H1 (cell line): ENCODE measurements at regions not wholly inside any gene's neighbourhood (a gene's known extent, or its start where the extent isn't known, plus 50 kb on each side); places are given as distances from the start of the nearest gene placed in this dataset.

Source experiments
- CTCF ChIA-PET: fragments of 300-600 bp; sonication (Branson Sonifier 250); formaldehyde crosslinking; loops from one replicate; lab custom pipeline; 2021; ENCODE audit not compliant: partially characterized antibody; lab: Charles Lee
- POLR2A ChIA-PET: fragments of 300-600 bp; sonication (Branson Sonifier 250); formaldehyde crosslinking; loops from one replicate; lab custom pipeline; 2021; ENCODE audit warnings: inconsistent platforms; ENCODE audit not compliant: partially characterized antibody; lab: Charles Lee
- DNase-seq, 2 experiments: peaks; one replicate each; pipeline versions ENCODE4 v3.0.0 to v3.0.0-alpha.2; 2010 to 2022; ENCODE audit warnings: low spot score in 2 of 2, low read depth in 1 of 2, mixed read lengths in 1 of 2
- FAIRE-seq: peaks from 2 replicates; lab custom pipeline; 2011; peaks lifted over from hg19 to GRCh38; lab: Jason Lieb, UNC
- H2AFZ ChIP-seq: 2 replicates; pipeline ENCODE4 v1.8.1; 2012; ENCODE audit warnings: low read length, inconsistent platforms
- H2AK5ac ChIP-seq: 2 replicates; pipeline ENCODE4 v1.6.1; 2013; ENCODE audit warnings: low read depth, low read length
- H2BK120ac ChIP-seq: replicated peaks from 2 replicates; pipeline ENCODE3; 2013; ENCODE audit warnings: low read depth, low read length, inconsistent platforms
- H2BK12ac ChIP-seq: 2 replicates; pipeline ENCODE4 v1.6.1; 2013; ENCODE audit warnings: low read depth, low read length
- H2BK15ac ChIP-seq: 2 replicates; pipeline ENCODE4 v1.6.1; 2013; ENCODE audit warnings: low read length
- H2BK20ac ChIP-seq: 2 replicates; pipeline ENCODE4 v1.6.1; 2013; ENCODE audit warnings: low read length
- H2BK5ac ChIP-seq: 2 replicates; pipeline ENCODE4 v1.6.1; 2013; ENCODE audit warnings: low read depth, low read length
- H3K14ac ChIP-seq: 2 replicates; pipeline ENCODE4 v1.6.1; 2013; ENCODE audit warnings: inconsistent platforms; ENCODE audit not compliant: insufficient read length
- H3K18ac ChIP-seq: 2 replicates; pipeline ENCODE4 v1.6.1; 2013; ENCODE audit warnings: low read length; ENCODE audit errors: extremely low read depth
- H3K23ac ChIP-seq: 2 replicates; pipeline ENCODE4 v1.6.1; 2013; ENCODE audit warnings: inconsistent platforms; ENCODE audit not compliant: insufficient read length
- H3K23me2 ChIP-seq: 2 replicates; pipeline ENCODE4 v1.6.1; 2013; ENCODE audit warnings: low read depth, low read length
- H3K27ac ChIP-seq: 2 replicates; pipeline ENCODE4 v1.6.1; 2011; ENCODE audit warnings: low read depth, low read length, inconsistent platforms
- H3K27me3 ChIP-seq, 4 experiments: replicated peaks in 1 of 4; 1 replicate in 1 of 4; 2 replicates in 3 of 4; pipeline versions ENCODE4 v1.6.1 to v1.8.1; 2011 to 2013; ENCODE audit warnings: low read length in 3 of 4, mild to moderate bottlenecking in 3 of 4, inconsistent platforms in 2 of 4, mixed read lengths in 2 of 4, moderate library complexity in 1 of 4; ENCODE audit not compliant: control insufficient read depth in 3 of 4, insufficient read depth in 3 of 4; ENCODE audit errors: extremely low read depth in 1 of 4
- H3K36me3 ChIP-seq, 4 experiments: 2 replicates each; pipeline versions ENCODE4 v1.6.1 to v1.8.1; 2011 to 2013; ENCODE audit warnings: mild to moderate bottlenecking in 4 of 4, low read length in 3 of 4, moderate library complexity in 2 of 4, control low read depth in 1 of 4, inconsistent platforms in 1 of 4; ENCODE audit not compliant: insufficient read depth in 4 of 4, control insufficient read depth in 2 of 4
- H3K4ac ChIP-seq: replicated peaks from 2 replicates; pipeline ENCODE3; 2013; ENCODE audit warnings: low read length, low read depth, mixed read lengths, inconsistent platforms; ENCODE audit not compliant: insufficient read length
- H3K4me1 ChIP-seq, 4 experiments: replicated peaks in 1 of 4; 1 replicate in 1 of 4; 2 replicates in 3 of 4; pipeline versions ENCODE4 v1.6.1 to v1.8.1; 2011 to 2013; ENCODE audit warnings: low read length in 3 of 4, inconsistent platforms in 2 of 4, mixed read lengths in 1 of 4; ENCODE audit not compliant: insufficient read depth in 4 of 4, control insufficient read depth in 3 of 4
- H3K4me2 ChIP-seq, 2 experiments: 2 replicates each; pipeline versions ENCODE4 v1.6.1 to v1.8.1; 2011 to 2013; ENCODE audit warnings: low read depth in 2 of 2, low read length in 2 of 2, control low read depth in 1 of 2, inconsistent platforms in 1 of 2, mild to moderate bottlenecking in 1 of 2; ENCODE audit not compliant: insufficient read depth in 1 of 2
- H3K4me3 ChIP-seq, 4 experiments: fragments of 200-600, 300-600 bp in 1 of 4; sonication (generic), shearing (Covaris generic), sonication (Bioruptor Twin) in 1 of 4; 2 replicates each; pipeline versions ENCODE4 v1.5.1 to v1.8.1; 2011 to 2016; ENCODE audit warnings: low read length in 4 of 4, low read depth in 3 of 4, control low read depth in 2 of 4, inconsistent platforms in 2 of 4, mild to moderate bottlenecking in 2 of 4, mixed read lengths in 1 of 4, moderate library complexity in 1 of 4; ENCODE audit not compliant: insufficient read depth in 2 of 4; ENCODE audit errors: extremely low read depth in 1 of 4
- H3K56ac ChIP-seq: replicated peaks from 2 replicates; pipeline ENCODE3; 2013; ENCODE audit warnings: low read depth, mild to moderate bottlenecking, mixed read lengths, low read length, inconsistent platforms; ENCODE audit not compliant: insufficient read length
- H3K79me1 ChIP-seq: 2 replicates; pipeline ENCODE4 v1.6.1; 2013; ENCODE audit warnings: low read depth, low read length, control low read depth
- H3K79me2 ChIP-seq, 2 experiments: 2 replicates each; pipeline versions ENCODE4 v1.6.1 to v1.8.1; 2012 to 2013; ENCODE audit warnings: low read length in 2 of 2, mild to moderate bottlenecking in 2 of 2, inconsistent platforms in 1 of 2; ENCODE audit not compliant: insufficient read depth in 2 of 2, control insufficient read depth in 1 of 2
- H3K9ac ChIP-seq, 4 experiments: replicated peaks in 1 of 4; 1 replicate in 1 of 4; 2 replicates in 3 of 4; pipeline versions ENCODE4 v1.6.1 to v1.8.1; 2011 to 2013; ENCODE audit warnings: low read depth in 3 of 4, low read length in 3 of 4, control low read depth in 2 of 4, mild to moderate bottlenecking in 2 of 4, moderate library complexity in 2 of 4, inconsistent platforms in 1 of 4; ENCODE audit errors: extremely low read depth in 1 of 4
- H3K9me3 ChIP-seq, 2 experiments: 2 replicates each; pipeline versions ENCODE4 v1.6.1 to v1.8.1; 2012 to 2013; ENCODE audit warnings: mild to moderate bottlenecking in 2 of 2, moderate library complexity in 2 of 2, control low read depth in 1 of 2, inconsistent platforms in 1 of 2, low read depth in 1 of 2, low read length in 1 of 2, mixed read lengths in 1 of 2; ENCODE audit not compliant: insufficient read depth in 2 of 2
- H4K20me1 ChIP-seq, 2 experiments: replicated peaks in 1 of 2; 2 replicates each; pipeline versions ENCODE3 to v1.8.1; 2011 to 2013; ENCODE audit warnings: inconsistent platforms in 2 of 2, low read length in 2 of 2, mild to moderate bottlenecking in 1 of 2; ENCODE audit not compliant: insufficient read depth in 2 of 2, control insufficient read depth in 1 of 2
- H4K5ac ChIP-seq: 2 replicates; pipeline ENCODE4 v1.6.1; 2013; ENCODE audit warnings: low read length, low read depth, mixed read lengths, inconsistent platforms; ENCODE audit not compliant: insufficient read length
- H4K8ac ChIP-seq: 2 replicates; pipeline ENCODE4 v1.8.0; 2013; ENCODE audit warnings: mild to moderate bottlenecking, moderate library complexity, low read length, inconsistent platforms; ENCODE audit not compliant: insufficient read depth; ENCODE audit errors: extremely low read depth
- H4K91ac ChIP-seq: replicated peaks from 2 replicates; pipeline ENCODE3; 2013; ENCODE audit warnings: low read length, mixed read lengths, inconsistent platforms; ENCODE audit not compliant: insufficient read length
- CBX8 ChIP-seq: fragments of 300-800, 300-1000 bp; sonication (generic); IDR thresholded peaks from 2 replicates; pipeline ENCODE4 v1.7.1; 2016; ENCODE audit warnings: low read depth, low read length, borderline replicate concordance
- CHD1 ChIP-seq: IDR thresholded peaks from 2 replicates; pipeline ENCODE4 v1.6.1; 2012; ENCODE audit warnings: low read depth, low read length, improper control_type of control experiment
- CREB1 ChIP-seq: IDR thresholded peaks from 2 replicates; pipeline ENCODE4 v1.6.1; 2012; ENCODE audit warnings: inconsistent platforms
- CTCF ChIP-seq, 3 experiments: IDR thresholded peaks; 1 replicate in 2 of 3; 2 replicates in 1 of 3; pipeline versions ENCODE4 v1.5.1 to v1.6.1; 2011; ENCODE audit warnings: low read length in 3 of 3, mild to moderate bottlenecking in 3 of 3, inconsistent platforms in 2 of 3, low read depth in 1 of 3, moderate library complexity in 1 of 3; ENCODE audit not compliant: insufficient read depth in 1 of 3; ENCODE audit errors: control extremely low read depth in 1 of 3
- EP300 ChIP-seq, 2 experiments: IDR thresholded peaks; 1 replicate in 1 of 2; 2 replicates in 1 of 2; pipeline ENCODE4 v1.6.1; 2011 to 2012; ENCODE audit warnings: low read depth in 2 of 2, low read length in 2 of 2, mild to moderate bottlenecking in 2 of 2, borderline replicate concordance in 1 of 2, inconsistent platforms in 1 of 2, moderate library complexity in 1 of 2
- POLR2AphosphoS5 ChIP-seq: IDR thresholded peaks from 2 replicates; pipeline ENCODE4 v1.6.1; 2011; ENCODE audit warnings: low read depth, low read length
- RNF2 ChIP-seq: fragments of 200-900, 300-1000 bp; sonication (generic); IDR thresholded peaks from 2 replicates; pipeline ENCODE4 v1.7.1; 2016; ENCODE audit warnings: borderline replicate concordance, low read depth, mild to moderate bottlenecking, antibody characterized with exemption, low read length; ENCODE audit not compliant: poor library complexity, severe bottlenecking; ENCODE audit errors: missing control alignments
- SP1 ChIP-seq: IDR thresholded peaks from 2 replicates; pipeline ENCODE4 v1.6.1; 2011; ENCODE audit warnings: low read depth, low read length
- SUZ12 ChIP-seq: fragments of 200-600 bp; sonication (generic); IDR thresholded peaks from 2 replicates; pipeline ENCODE4 v1.6.1; 2012; ENCODE audit warnings: mild to moderate bottlenecking, inconsistent platforms, low read length, moderate library complexity, mixed read lengths
- TCF12 ChIP-seq: IDR thresholded peaks from 2 replicates; pipeline ENCODE4 v1.6.1; 2011; ENCODE audit warnings: low read depth, mild to moderate bottlenecking, low read length
- WGBS, 2 experiments: shearing (Covaris generic) in 1 of 2; methylation state at CpG; one replicate each; pipeline versions ENCODE4 v1.1.6 to v1.1.7; 2013 to 2015; ENCODE audit warnings: low lambda C conversion rate in 2 of 2, mixed read lengths in 2 of 2, inconsistent platforms in 1 of 2, low coverage in 1 of 2, missing lambda C conversion rate in 1 of 2; ENCODE audit not compliant: insufficient replicate concordance in 2 of 2, insufficient coverage in 1 of 2, insufficient read length in 1 of 2; ENCODE audit errors: extremely low coverage in 1 of 2, missing lambda C conversion rate in 1 of 2; 5-methylcytosine and 5-hydroxymethylcytosine counted together

GRCh38 chr5:91477408-91477807, 94.3 kb upstream of the ARRDC3 start:
- H3K14ac ChIP-seq: no peak overlapping the region
- H4K8ac ChIP-seq: no peak overlapping the region
- no peaks in the 10 kb centered on the region for H3K79me2 ChIP-seq
- H3K4me2 ChIP-seq: no peak overlapping the region
- TF ChIP-seq CBX8 (no peak), CREB1 (no peak), TCF12 (no peak), CHD1 (no peak), EP300 (IDR thresholded peaks at IDR 0.05; ENCODE audit: borderline replicate concordance in 1 of 2, low read depth in 2 of 2, low read length in 2 of 2) (no peak), CTCF (IDR thresholded peaks at IDR 0.05; ENCODE audit: control extremely low read depth in 1 of 3, insufficient read depth in 1 of 3, low read depth in 1 of 3, low read length in 3 of 3) (no peak), POLR2AphosphoS5 (no peak), SP1 (no peak), SUZ12 (no peak), RNF2 (no peak)
- no peak overlapping the region for H2BK12ac ChIP-seq
- no peak overlapping the region for H2BK5ac ChIP-seq
- no peak overlapping the region for H3K18ac ChIP-seq
- H4K20me1 ChIP-seq: no peaks in the 10 kb centered on the region
- no peak overlapping the region for H3K56ac ChIP-seq
- no peak overlapping the region for H2BK20ac ChIP-seq
- H4K91ac ChIP-seq: no peak overlapping the region
- H3K4ac ChIP-seq: no peak overlapping the region
- no peak for DNase-seq
- WGBS, 2 experiments: 92% methylated on average over 3 of the region's 3 CpGs; no CpG with 5 or more reads in 1 of the 2 experiments
- no peaks in the 10 kb centered on the region for H3K23me2 ChIP-seq
- H4K5ac ChIP-seq: no peak overlapping the region
- H3K4me1 ChIP-seq: no peaks in the 10 kb centered on the region
- H3K4me3 ChIP-seq: no peak overlapping the region
- no peak overlapping the region for H3K23ac ChIP-seq
- no peak overlapping the region for H2AK5ac ChIP-seq
- POLR2A ChIA-PET: interaction anchor here (0.7 kb wide), 1 partner anchor 148 kb away, joined by 5 read pairs; no protein-coding TSS in a partner anchor
- no peaks in the 10 kb centered on the region for H3K9me3 ChIP-seq
- no peaks in the 10 kb centered on the region for H3K36me3 ChIP-seq
- H3K9ac ChIP-seq: no peak overlapping the region
- no peak overlapping the region for H3K27ac ChIP-seq
- no peak overlapping the region for H2AFZ ChIP-seq
- H2BK15ac ChIP-seq: no peak overlapping the region
- no peaks in the 10 kb centered on the region for H3K27me3 ChIP-seq
- H3K79me1 ChIP-seq: no peaks in the 10 kb centered on the region
- H2BK120ac ChIP-seq: no peak overlapping the region
- CTCF ChIA-PET: no interaction called here
- FAIRE-seq: no peak
